Gastrocnemius medialis (tissue), 4 donors: ENCODE measurements at regions not wholly inside any gene's neighbourhood (a gene's known extent, or its start where the extent isn't known, plus 50 kb on each side); places are given as distances from the start of the nearest gene placed in this dataset.

Experiments
- ATAC-seq, 2 donors: fragments of 150-250 bp; one replicate each; pipeline ENCODE4 v1.9.1; 2016
- DNase-seq, 2 donors: peaks; one replicate each; pipeline ENCODE4 v3.0.0-alpha.2; 2019
- H3K27ac ChIP-seq, 4 donors: fragments of 200-600 bp; sonication (generic); 1 replicate in 1 of 4; 2 replicates in 3 of 4; pipeline ENCODE4 v1.5.1; 2016 to 2018; ENCODE audit warnings: mild to moderate bottlenecking in 2 of 4, moderate library complexity in 1 of 4
- H3K27me3 ChIP-seq, 3 donors: fragments of 200-600 bp; sonication (generic) in 2 of 3; 1 replicate in 1 of 3; 2 replicates in 2 of 3; pipeline versions ENCODE4 v1.5.1 to v1.6.0; 2016 to 2019; ENCODE audit warnings: mild to moderate bottlenecking in 1 of 3, moderate library complexity in 1 of 3
- H3K36me3 ChIP-seq, 2 donors: fragments of 200-600 bp; sonication (generic) in 1 of 2; one replicate each; pipeline ENCODE4 v1.5.1; 2017 to 2018
- H3K4me1 ChIP-seq, 2 donors: fragments of 200-600 bp; sonication (generic) in 1 of 2; one replicate each; pipeline ENCODE4 v1.5.1; 2016 to 2017; ENCODE audit warnings: mild to moderate bottlenecking in 2 of 2
- H3K4me3 ChIP-seq, 4 donors: fragments of 200-600 bp; sonication (generic) in 3 of 4; 1 replicate in 1 of 4; 2 replicates in 3 of 4; pipeline ENCODE4 v1.5.1; 2016 to 2019; ENCODE audit warnings: mild to moderate bottlenecking in 2 of 4
- H3K9me3 ChIP-seq, 3 donors: fragments of 200-600 bp; sonication (generic) in 2 of 3; 1 replicate in 1 of 3; 2 replicates in 2 of 3; pipeline ENCODE4 v1.5.1; 2016 to 2019
- POLR2A ChIP-seq, 2 donors: fragments of 450-650 bp; IDR thresholded peaks; one replicate each; pipeline ENCODE4 v1.6.1; 2017; ENCODE audit warnings: antibody characterized with exemption in 2 of 2, mild to moderate bottlenecking in 2 of 2, moderate library complexity in 2 of 2
- in situ Hi-C, 4 donors: fragments of 200-750 bp; cut with MboI; loops; one replicate each; pipeline versions ENCODE4 v1.15.0 to v1.8.0; 2017; ENCODE audit warnings: low sequenced_read_pairs in 4 of 4
- intact Hi-C: fragments of 100-400 bp; cut with DNase I; formaldehyde crosslinking; loops from one replicate; pipeline ENCODE4 v1.15.1; 2023; ENCODE audit warnings: low total_unique reads
- TF ChIP-seq, protein P1 (sequence below), 5 experiments: fragments of 450-650 bp in 3 of 5; fragments of 200-600 bp in 2 of 5; sonication (generic) in 2 of 5; IDR thresholded peaks in 4 of 5; conservative IDR thresholded peaks in 1 of 5; 1 replicate in 4 of 5; 2 replicates in 1 of 5; pipeline ENCODE4 v1.5.1; 2016 to 2019; ENCODE audit warnings: antibody characterized with exemption in 5 of 5, mild to moderate bottlenecking in 3 of 5, moderate library complexity in 3 of 5

GRCh38 chr20:52446421-52447224, 255.0 kb upstream of the ZFP64 start:
- Histone ChIP-seq H3K4me3 (no peak overlapping the region), H3K4me1 (no peaks in the 10 kb centered on the region), H3K9me3 (no peaks in the 10 kb centered on the region), H3K27ac (no peak overlapping the region), H3K27me3 (no peaks in the 10 kb centered on the region), H3K36me3 (no peaks in the 10 kb centered on the region)
- TF ChIP-seq, protein P1, sequence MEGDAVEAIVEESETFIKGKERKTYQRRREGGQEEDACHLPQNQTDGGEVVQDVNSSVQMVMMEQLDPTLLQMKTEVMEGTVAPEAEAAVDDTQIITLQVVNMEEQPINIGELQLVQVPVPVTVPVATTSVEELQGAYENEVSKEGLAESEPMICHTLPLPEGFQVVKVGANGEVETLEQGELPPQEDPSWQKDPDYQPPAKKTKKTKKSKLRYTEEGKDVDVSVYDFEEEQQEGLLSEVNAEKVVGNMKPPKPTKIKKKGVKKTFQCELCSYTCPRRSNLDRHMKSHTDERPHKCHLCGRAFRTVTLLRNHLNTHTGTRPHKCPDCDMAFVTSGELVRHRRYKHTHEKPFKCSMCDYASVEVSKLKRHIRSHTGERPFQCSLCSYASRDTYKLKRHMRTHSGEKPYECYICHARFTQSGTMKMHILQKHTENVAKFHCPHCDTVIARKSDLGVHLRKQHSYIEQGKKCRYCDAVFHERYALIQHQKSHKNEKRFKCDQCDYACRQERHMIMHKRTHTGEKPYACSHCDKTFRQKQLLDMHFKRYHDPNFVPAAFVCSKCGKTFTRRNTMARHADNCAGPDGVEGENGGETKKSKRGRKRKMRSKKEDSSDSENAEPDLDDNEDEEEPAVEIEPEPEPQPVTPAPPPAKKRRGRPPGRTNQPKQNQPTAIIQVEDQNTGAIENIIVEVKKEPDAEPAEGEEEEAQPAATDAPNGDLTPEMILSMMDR (IDR thresholded peaks at IDR 0.05 in 4 of 5, conservative IDR thresholded peaks at IDR 0.05 in 1 of 5): no peak
- no peak for TF ChIP-seq POLR2A (IDR thresholded peaks at IDR 0.05)
- no peak for ATAC-seq
- in situ Hi-C loops (no loop called here), intact Hi-C loops (no loop called here)
- DNase-seq: no peak

DNA sequence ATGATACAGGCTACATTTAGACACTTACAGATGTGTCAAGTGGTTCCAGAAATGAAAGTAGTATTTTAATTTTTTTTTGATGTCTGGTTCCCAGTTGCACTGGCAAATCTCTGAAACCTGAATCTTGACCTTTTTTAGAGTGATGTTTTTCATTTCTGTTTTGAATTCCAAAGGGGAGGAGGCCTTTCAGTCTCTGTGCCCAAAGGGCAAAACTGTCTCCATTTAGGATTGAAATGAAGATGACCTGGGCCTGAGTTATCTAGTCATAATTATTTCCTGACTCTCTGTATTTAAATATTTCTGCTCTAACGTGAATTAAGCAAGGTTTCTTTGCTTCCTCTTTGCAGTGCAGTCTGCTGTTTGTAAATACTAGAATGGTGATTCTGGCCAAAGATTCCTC, 252.9 kb upstream of the ZFP64 start:
- intact Hi-C loops: no loop called here
- TF ChIP-seq, protein P1 (IDR thresholded peaks at IDR 0.05 in 4 of 5, conservative IDR thresholded peaks at IDR 0.05 in 1 of 5): no peak
- no peak for TF ChIP-seq POLR2A (IDR thresholded peaks at IDR 0.05)
- Histone ChIP-seq H3K9me3 (no peaks in the 10 kb centered on the region), H3K4me3 (no peak overlapping the region), H3K27ac (no peak overlapping the region), H3K27me3 (no peaks in the 10 kb centered on the region), H3K4me1 (no peaks in the 10 kb centered on the region), H3K36me3 (no peaks in the 10 kb centered on the region)
- in situ Hi-C loops: no loop called here
- DNase-seq (no peak), ATAC-seq (no peak)

GRCh38 chr20:52443874-52444273, 252.3 kb upstream of the ZFP64 start:
- Histone ChIP-seq H3K4me1 (no peaks in the 10 kb centered on the region), H3K4me3 (no peak overlapping the region), H3K27me3 (no peaks in the 10 kb centered on the region), H3K9me3 (no peaks in the 10 kb centered on the region), H3K27ac (no peak overlapping the region), H3K36me3 (no peaks in the 10 kb centered on the region)
- intact Hi-C loops (no loop called here), in situ Hi-C loops (no loop called here)
- ATAC-seq (no peak), DNase-seq (no peak)
- no peak for TF ChIP-seq POLR2A (IDR thresholded peaks at IDR 0.05)
- TF ChIP-seq, protein P1 (IDR thresholded peaks at IDR 0.05 in 4 of 5, conservative IDR thresholded peaks at IDR 0.05 in 1 of 5): no peak

GRCh38 chr20:52441710-52442109, 250.1 kb upstream of the ZFP64 start:
- no peak for ATAC-seq
- DNase-seq: no peak
- Histone ChIP-seq H3K4me1 (no peaks in the 10 kb centered on the region), H3K27ac (no peak overlapping the region), H3K36me3 (no peaks in the 10 kb centered on the region), H3K27me3 (no peaks in the 10 kb centered on the region), H3K4me3 (no peak overlapping the region), H3K9me3 (no peaks in the 10 kb centered on the region)
- no peak for TF ChIP-seq POLR2A (IDR thresholded peaks at IDR 0.05)
- TF ChIP-seq, protein P1 (IDR thresholded peaks at IDR 0.05 in 4 of 5, conservative IDR thresholded peaks at IDR 0.05 in 1 of 5): no peak
- intact Hi-C loops: no loop called here
- in situ Hi-C loops: no loop called here

- Histone ChIP-seq H3K27me3 (no peaks in the 10 kb centered on the region), H3K4me1 (no peaks in the 10 kb centered on the region), H3K9me3 (no peaks in the 10 kb centered on the region), H3K27ac (no peak overlapping the region), H3K4me3 (no peak overlapping the region), H3K36me3 (no peaks in the 10 kb centered on the region)
- in situ Hi-C loops: no loop called here
- no peak for TF ChIP-seq POLR2A (IDR thresholded peaks at IDR 0.05)
- TF ChIP-seq, protein P1 (IDR thresholded peaks at IDR 0.05 in 4 of 5, conservative IDR thresholded peaks at IDR 0.05 in 1 of 5): no peak
- DNase-seq (no peak), ATAC-seq (no peak)
- intact Hi-C loops: no loop called here
These were observed 247.8 kb upstream of the ZFP64 start for GRCh38 chr20:52439375-52439774.
